Colonic mucosa (tissue), 4 donors: ENCODE measurements at regions not wholly inside any gene's neighbourhood (a gene's known extent, or its start where the extent isn't known, plus 50 kb on each side); places are given as distances from the start of the nearest gene placed in this dataset.

Experiments used
- DNase-seq: peaks from one replicate; pipeline ENCODE4 v3.0.0-alpha.2; 2020
- H3K27ac ChIP-seq: fragments of 200-600 bp; one replicate; pipeline ENCODE4 v1.8.0; 2021
- H3K27me3 ChIP-seq: fragments of 200-600 bp; one replicate; pipeline ENCODE4 v1.8.0; 2021
- H3K36me3 ChIP-seq: fragments of 200-600 bp; one replicate; pipeline ENCODE4 v1.8.0; 2021
- H3K4me1 ChIP-seq: fragments of 200-600 bp; one replicate; pipeline ENCODE4 v1.8.0; 2021; ENCODE audit warnings: mild to moderate bottlenecking
- H3K4me3 ChIP-seq: fragments of 200-600 bp; one replicate; pipeline ENCODE4 v1.8.0; 2021
- H3K9ac ChIP-seq, 2 donors: one replicate each; pipeline ENCODE4 v1.7.0; 2013; ENCODE audit warnings: control low read depth in 2 of 2, low read depth in 2 of 2, low read length in 2 of 2
- H3K9me3 ChIP-seq: fragments of 200-600 bp; one replicate; pipeline ENCODE4 v1.8.0; 2021
- intact Hi-C: fragments of 100-400 bp; cut with DNase I; formaldehyde crosslinking; loops from one replicate; pipeline ENCODE4 v1.14.1; 2022
- TF ChIP-seq, protein P1 (sequence below): fragments of 200-600 bp; IDR thresholded peaks from one replicate; pipeline ENCODE4 v1.8.0; 2022; ENCODE audit warnings: antibody characterized with exemption, mild to moderate bottlenecking
- donor health status: healthy.
- donor health status: DM: no; HTN: no; CAD: no.
- donor health status: DM: no; HTN: no; CAD: no.

DNA sequence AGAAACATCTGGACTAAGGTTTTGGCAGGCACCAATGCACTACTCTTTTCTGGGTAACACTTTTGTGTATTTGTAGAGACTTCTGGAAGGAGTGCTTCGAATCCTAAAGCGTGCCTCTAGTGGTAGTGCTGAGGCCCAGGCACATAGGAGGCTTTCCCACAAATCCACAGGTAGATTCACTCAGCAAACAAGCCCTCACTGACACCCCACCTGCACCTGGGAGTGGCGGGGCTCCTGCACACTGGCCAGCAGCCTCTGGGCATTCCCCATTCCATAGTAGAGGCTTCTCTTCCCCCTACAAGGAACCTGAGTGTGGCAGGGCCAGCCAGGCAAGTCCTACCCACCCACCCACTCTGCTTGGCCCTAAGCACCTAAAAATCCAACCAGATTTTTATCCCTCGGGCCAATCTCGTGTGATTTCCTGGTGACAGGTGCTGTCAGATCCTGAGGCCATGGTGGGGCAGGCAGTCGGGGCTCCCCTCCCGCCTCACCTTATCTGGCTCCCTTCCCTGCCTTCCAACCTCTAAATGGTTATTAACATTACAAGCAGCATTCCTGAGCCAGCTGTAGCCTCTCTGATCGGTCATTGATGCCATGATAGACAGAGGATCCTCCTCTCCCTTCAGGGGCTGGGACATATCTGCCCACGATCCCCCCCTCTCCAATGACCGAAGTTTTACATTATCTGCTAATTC, 82.4 kb downstream of the SLC2A10 start:
- TF ChIP-seq, protein P1, sequence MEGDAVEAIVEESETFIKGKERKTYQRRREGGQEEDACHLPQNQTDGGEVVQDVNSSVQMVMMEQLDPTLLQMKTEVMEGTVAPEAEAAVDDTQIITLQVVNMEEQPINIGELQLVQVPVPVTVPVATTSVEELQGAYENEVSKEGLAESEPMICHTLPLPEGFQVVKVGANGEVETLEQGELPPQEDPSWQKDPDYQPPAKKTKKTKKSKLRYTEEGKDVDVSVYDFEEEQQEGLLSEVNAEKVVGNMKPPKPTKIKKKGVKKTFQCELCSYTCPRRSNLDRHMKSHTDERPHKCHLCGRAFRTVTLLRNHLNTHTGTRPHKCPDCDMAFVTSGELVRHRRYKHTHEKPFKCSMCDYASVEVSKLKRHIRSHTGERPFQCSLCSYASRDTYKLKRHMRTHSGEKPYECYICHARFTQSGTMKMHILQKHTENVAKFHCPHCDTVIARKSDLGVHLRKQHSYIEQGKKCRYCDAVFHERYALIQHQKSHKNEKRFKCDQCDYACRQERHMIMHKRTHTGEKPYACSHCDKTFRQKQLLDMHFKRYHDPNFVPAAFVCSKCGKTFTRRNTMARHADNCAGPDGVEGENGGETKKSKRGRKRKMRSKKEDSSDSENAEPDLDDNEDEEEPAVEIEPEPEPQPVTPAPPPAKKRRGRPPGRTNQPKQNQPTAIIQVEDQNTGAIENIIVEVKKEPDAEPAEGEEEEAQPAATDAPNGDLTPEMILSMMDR: no peak

DNA sequence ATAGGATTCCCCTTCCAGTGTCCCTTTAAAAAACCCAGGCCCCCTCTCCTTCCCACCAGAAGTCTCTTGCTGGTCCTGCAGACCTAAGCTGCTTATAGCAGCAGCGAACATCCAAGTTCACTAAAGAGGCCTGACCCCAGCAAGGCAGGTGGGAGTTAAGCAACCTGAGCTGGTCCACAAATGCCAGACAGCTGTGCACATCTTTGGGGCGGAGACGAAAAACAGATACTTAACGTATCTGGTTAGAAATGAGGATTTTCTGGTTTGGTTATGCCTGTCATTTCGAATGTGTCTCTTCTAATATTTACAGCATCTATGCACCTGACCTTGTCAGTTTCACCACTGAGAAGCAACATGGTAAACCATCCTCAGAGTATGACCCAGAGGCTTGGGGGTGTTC, 87.8 kb downstream of the SLC2A10 start:
- H3K36me3 ChIP-seq: no peaks in the 10 kb centered on the region
- DNase-seq: no peak
- H3K27me3 ChIP-seq: no peaks in the 10 kb centered on the region
- H3K27ac ChIP-seq: no peak overlapping the region
- no peak overlapping the region for H3K4me3 ChIP-seq
- intact Hi-C loops: no loop called here
- no peaks in the 10 kb centered on the region for H3K9me3 ChIP-seq
- no peaks in the 10 kb centered on the region for H3K4me1 ChIP-seq
- TF ChIP-seq, protein P1: no peak
- no peak overlapping the region for H3K9ac ChIP-seq

More for the DNA sequence above, 82.4 kb downstream of the SLC2A10 start:
- Histone ChIP-seq H3K4me1 (no peaks in the 10 kb centered on the region), H3K27me3 (no peaks in the 10 kb centered on the region), H3K9ac (no peak overlapping the region), H3K9me3 (no peaks in the 10 kb centered on the region), H3K27ac (no peak overlapping the region), H3K36me3 (no peaks in the 10 kb centered on the region), H3K4me3 (no peak overlapping the region)
- no peak for DNase-seq
- intact Hi-C loops: no loop called here

DNA sequence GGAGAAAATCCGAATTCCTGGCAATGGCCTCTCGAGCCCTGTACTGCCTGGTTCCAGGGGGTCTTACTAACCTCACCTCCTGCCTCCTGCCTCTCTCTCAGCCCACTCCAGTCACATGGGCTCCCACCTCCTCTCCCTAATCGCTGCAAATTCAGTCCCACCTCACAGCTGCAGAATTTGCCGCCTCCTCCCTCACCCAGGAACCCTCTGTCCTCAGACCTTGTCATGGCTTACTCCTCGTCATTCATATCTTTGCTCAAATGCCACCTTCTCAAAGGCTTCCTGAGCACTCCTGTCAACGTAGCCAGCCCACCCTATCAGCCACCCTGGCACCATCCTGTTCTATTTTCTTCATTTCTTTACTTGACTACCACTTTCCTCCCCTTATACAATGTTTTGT, 89.0 kb downstream of the SLC2A10 start:
- intact Hi-C loops: no loop called here
- H3K4me3 ChIP-seq: no peak overlapping the region
- DNase-seq: no peak
- H3K27me3 ChIP-seq: no peaks in the 10 kb centered on the region
- TF ChIP-seq, protein P1: no peak
- H3K9me3 ChIP-seq: no peaks in the 10 kb centered on the region
- H3K27ac ChIP-seq: no peak overlapping the region
- H3K9ac ChIP-seq: no peak overlapping the region
- no peaks in the 10 kb centered on the region for H3K4me1 ChIP-seq
- H3K36me3 ChIP-seq: no peaks in the 10 kb centered on the region

GRCh38 chr20:46799781-46800408, 90.4 kb downstream of the SLC2A10 start:
- Histone ChIP-seq H3K4me1 (no peaks in the 10 kb centered on the region), H3K36me3 (no peaks in the 10 kb centered on the region), H3K4me3 (no peak overlapping the region), H3K9ac (no peak overlapping the region), H3K9me3 (no peaks in the 10 kb centered on the region), H3K27me3 (no peaks in the 10 kb centered on the region), H3K27ac (no peak overlapping the region)
- TF ChIP-seq, protein P1: no peak
- intact Hi-C loops: no loop called here
- DNase-seq: no peak

DNA sequence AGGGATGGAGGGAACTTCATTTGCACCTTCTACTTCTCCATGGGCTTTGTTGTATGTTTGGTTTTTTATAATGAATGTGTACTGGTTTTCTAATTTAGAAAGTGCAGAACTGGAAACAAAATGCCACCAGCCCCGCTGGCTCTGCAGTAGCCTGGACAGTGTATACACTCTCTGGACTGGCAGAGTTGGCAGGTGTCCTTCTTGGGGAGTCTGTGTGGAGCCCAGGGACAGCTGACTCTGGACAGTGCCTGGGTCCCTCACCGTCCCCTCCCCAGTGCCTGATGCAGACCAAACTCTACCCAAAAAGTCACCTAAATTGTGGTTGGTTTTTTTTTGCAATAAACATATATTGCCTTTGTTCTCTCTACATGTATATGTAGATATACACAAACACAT, 91.0 kb downstream of the SLC2A10 start:
- no peaks in the 10 kb centered on the region for H3K27me3 ChIP-seq
- H3K36me3 ChIP-seq: no peaks in the 10 kb centered on the region
- H3K9me3 ChIP-seq: no peaks in the 10 kb centered on the region
- H3K27ac ChIP-seq: no peak overlapping the region
- intact Hi-C loops: no loop called here
- H3K9ac ChIP-seq: no peak overlapping the region
- no peak overlapping the region for H3K4me3 ChIP-seq
- DNase-seq: no peak
- TF ChIP-seq, protein P1: no peak
- no peaks in the 10 kb centered on the region for H3K4me1 ChIP-seq
